PC-3 (cell line): ENCODE measurements at regions not wholly inside any gene's neighbourhood (a gene's known extent, or its start where the extent isn't known, plus 50 kb on each side); places are given as distances from the start of the nearest gene placed in this dataset.

Source experiments
- ATAC-seq: fragments of 200-7000 bp; cut with Tn5 transposase; 2 replicates; pipeline ENCODE4 v1.9.1; 2020; ENCODE audit warnings: mild to moderate bottlenecking, moderate library complexity
- BruUV-seq: library from RNA; stranded (reverse); fragments of 400-500 nt; replicated peaks from 2 replicates; lab custom pipeline; 2021; lab: Mats Ljungman, UMichigan
- CTCF ChIA-PET: fragments of 300-600 bp; sonication (Branson Sonifier 250); formaldehyde crosslinking; loops from one replicate; lab custom pipeline; 2022; ENCODE audit warnings: antibody characterized with exemption; lab: Charles Lee
- POLR2A ChIA-PET: fragments of 300-600 bp; sonication (Branson Sonifier 250); formaldehyde crosslinking; loops from one replicate; lab custom pipeline; 2022; ENCODE audit warnings: antibody characterized with exemption; ENCODE audit not compliant: unreplicated experiment; lab: Charles Lee
- DNase-seq: peaks from one replicate; pipeline ENCODE4 v3.0.0-alpha.2; 2015
- H2AFZ ChIP-seq: fragments of 300-600 bp; sonication (generic); 2 replicates; pipeline ENCODE4 v1.6.0; 2016; ENCODE audit warnings: antibody characterized with exemption, low read length
- H3F3A ChIP-seq: fragments of 300-600 bp; sonication (generic); one replicate; pipeline ENCODE4 v1.6.0; 2017; ENCODE audit warnings: antibody characterized with exemption, low read length, control low read depth, mild to moderate bottlenecking; ENCODE audit not compliant: unreplicated experiment
- H3K27ac ChIP-seq: fragments of 300-600 bp; sonication (generic); 2 replicates; pipeline ENCODE4 v1.5.1; 2016; ENCODE audit warnings: mild to moderate bottlenecking, low read length
- H3K27me3 ChIP-seq: fragments of 300-600 bp; sonication (generic); 2 replicates; pipeline ENCODE4 v1.6.1; 2016; ENCODE audit warnings: low read length, mixed read lengths
- H3K36me3 ChIP-seq: fragments of 300-600 bp; sonication (generic); 2 replicates; pipeline ENCODE4 v1.6.1; 2016; ENCODE audit warnings: low read depth, mixed run types, low read length, mixed read lengths
- H3K4me1 ChIP-seq: fragments of 300-600 bp; sonication (generic); 2 replicates; pipeline ENCODE4 v1.5.1; 2016; ENCODE audit warnings: low read length; ENCODE audit not compliant: insufficient read depth
- H3K4me2 ChIP-seq: fragments of 300-600 bp; sonication (generic); 2 replicates; pipeline ENCODE4 v1.6.0; 2016; ENCODE audit warnings: low read length
- H3K4me3 ChIP-seq: fragments of 300-600 bp; sonication (generic); 2 replicates; pipeline ENCODE4 v1.5.1; 2016; ENCODE audit warnings: mild to moderate bottlenecking, low read length, mixed read lengths
- H3K79me2 ChIP-seq: fragments of 300-600 bp; sonication (generic); 2 replicates; pipeline ENCODE4 v1.6.1; 2017; ENCODE audit warnings: low read length, mixed read lengths
- H3K9ac ChIP-seq: fragments of 300-600 bp; sonication (generic); 2 replicates; pipeline ENCODE4 v1.6.0; 2016; ENCODE audit warnings: mild to moderate bottlenecking, low read length
- H3K9me2 ChIP-seq: fragments of 300-600 bp; sonication (generic); replicated peaks from 2 replicates; pipeline ENCODE4 v1.6.1; 2016; ENCODE audit warnings: mixed run types, low read length, mixed read lengths
- H3K9me3 ChIP-seq: fragments of 300-600 bp; sonication (generic); 2 replicates; pipeline ENCODE4 v1.6.1; 2016; ENCODE audit warnings: low read length, mixed read lengths
- H4K20me1 ChIP-seq: fragments of 300-600 bp; sonication (generic); 2 replicates; pipeline ENCODE4 v1.6.1; 2016; ENCODE audit warnings: low read length, mixed read lengths
- EZH2 ChIP-seq: fragments of 300-600 bp; sonication (generic); IDR thresholded peaks from one replicate; pipeline ENCODE4 v1.6.1; 2017; ENCODE audit warnings: antibody characterized with exemption, mild to moderate bottlenecking, low read length; ENCODE audit not compliant: unreplicated experiment
- EZH2phosphoT487 ChIP-seq: fragments of 300-600 bp; sonication (generic); IDR thresholded peaks from 2 replicates; pipeline ENCODE4 v1.6.1; 2018; ENCODE audit warnings: mild to moderate bottlenecking, antibody characterized with exemption, low read length, borderline replicate concordance
- intact Hi-C: fragments of 100-400 bp; cut with micrococcal nuclease; formaldehyde crosslinking; loops from 2 replicates; pipeline ENCODE4 v1.9.0; 2023
- TF ChIP-seq, protein P1 (sequence below): fragments of 300-600 bp; sonication (generic); conservative IDR thresholded peaks from 2 replicates; pipeline ENCODE4 v1.5.1; 2017; ENCODE audit warnings: antibody characterized with exemption, low read depth, mild to moderate bottlenecking, low read length

DNA sequence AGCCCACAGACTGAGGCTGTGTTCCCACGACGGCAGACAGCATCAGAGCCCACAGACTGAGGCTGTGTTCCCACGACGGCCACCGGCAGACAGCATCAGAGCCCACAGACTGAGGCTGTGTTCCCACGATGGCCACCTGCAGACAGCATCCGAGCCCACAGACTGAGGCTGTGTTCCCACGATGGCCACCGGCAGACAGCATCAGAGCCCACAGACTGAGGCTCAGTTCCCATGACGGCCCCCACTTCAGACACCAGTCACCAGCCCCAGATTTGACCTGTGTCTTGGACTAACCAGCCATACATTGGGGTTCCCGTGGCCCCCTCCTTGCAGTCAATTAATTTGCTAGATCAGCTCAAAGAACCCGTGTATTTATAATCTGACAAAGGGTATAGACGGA is 57.8 kb upstream of the SNTG2 start:
- Histone ChIP-seq H3K9me2 (no peaks in the 10 kb centered on the region), H3F3A (no peaks in the 10 kb centered on the region), H4K20me1 (no peaks in the 10 kb centered on the region), H3K36me3 (no peaks in the 10 kb centered on the region), H3K4me2 (no peak overlapping the region), H3K4me1 (no peaks in the 10 kb centered on the region), H3K79me2 (no peaks in the 10 kb centered on the region), H2AFZ (no peak overlapping the region), H3K27ac (no peak overlapping the region), H3K9me3 (no peaks in the 10 kb centered on the region), H3K27me3 (peaks cover 44% of the 10 kb centered on the region), H3K4me3 (no peak overlapping the region), H3K9ac (no peak overlapping the region)
- ChIA-PET CTCF (no interaction called here), POLR2A (no interaction called here)
- TF ChIP-seq EZH2: no peak
- TF ChIP-seq EZH2phosphoT487: no peak
- TF ChIP-seq, protein P1, sequence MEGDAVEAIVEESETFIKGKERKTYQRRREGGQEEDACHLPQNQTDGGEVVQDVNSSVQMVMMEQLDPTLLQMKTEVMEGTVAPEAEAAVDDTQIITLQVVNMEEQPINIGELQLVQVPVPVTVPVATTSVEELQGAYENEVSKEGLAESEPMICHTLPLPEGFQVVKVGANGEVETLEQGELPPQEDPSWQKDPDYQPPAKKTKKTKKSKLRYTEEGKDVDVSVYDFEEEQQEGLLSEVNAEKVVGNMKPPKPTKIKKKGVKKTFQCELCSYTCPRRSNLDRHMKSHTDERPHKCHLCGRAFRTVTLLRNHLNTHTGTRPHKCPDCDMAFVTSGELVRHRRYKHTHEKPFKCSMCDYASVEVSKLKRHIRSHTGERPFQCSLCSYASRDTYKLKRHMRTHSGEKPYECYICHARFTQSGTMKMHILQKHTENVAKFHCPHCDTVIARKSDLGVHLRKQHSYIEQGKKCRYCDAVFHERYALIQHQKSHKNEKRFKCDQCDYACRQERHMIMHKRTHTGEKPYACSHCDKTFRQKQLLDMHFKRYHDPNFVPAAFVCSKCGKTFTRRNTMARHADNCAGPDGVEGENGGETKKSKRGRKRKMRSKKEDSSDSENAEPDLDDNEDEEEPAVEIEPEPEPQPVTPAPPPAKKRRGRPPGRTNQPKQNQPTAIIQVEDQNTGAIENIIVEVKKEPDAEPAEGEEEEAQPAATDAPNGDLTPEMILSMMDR: no peak
- intact Hi-C loops: no loop called here
- no peak for ATAC-seq
- DNase-seq: no peak
- BruUV-seq: no TSS peak

DNA sequence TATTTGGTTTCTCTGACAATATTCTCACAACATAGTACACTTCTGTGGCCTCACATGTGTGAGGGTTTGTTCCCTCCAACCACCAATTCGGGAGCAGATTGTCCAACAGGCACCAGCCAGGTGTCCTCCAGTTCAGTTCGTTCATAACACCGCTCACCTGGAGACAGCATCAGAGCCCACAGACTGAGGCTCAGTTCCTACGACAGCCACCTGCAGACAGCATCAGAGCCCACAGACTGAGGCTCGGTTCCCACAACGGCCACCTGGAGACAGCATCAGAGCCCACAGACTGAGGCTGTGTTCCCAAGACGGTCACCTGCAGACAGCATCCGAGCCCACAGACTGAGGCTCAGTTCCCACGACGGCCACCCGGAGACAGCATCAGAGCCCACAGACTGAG is 58.2 kb upstream of the SNTG2 start:
- POLR2A ChIA-PET: no interaction called here
- H3K36me3 ChIP-seq: no peaks in the 10 kb centered on the region

DNA sequence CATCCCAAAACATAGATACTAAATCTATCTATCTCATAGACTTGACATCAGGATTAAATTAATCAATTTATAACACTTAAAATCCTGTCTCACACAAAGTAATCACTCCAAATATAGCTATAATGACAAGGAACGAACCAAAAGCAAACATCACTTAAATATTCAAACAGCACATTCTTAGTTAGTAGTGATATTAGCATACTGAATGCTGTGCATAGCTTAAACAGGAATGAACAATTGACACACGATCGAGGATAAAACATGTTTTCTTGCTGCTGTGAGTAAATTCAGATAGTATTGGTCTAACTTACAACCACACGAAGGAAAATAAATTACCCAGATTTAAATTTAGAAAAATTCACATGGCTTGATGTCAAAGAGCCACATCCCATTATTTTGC is 58.9 kb upstream of the SNTG2 start:
- H3K9me3 ChIP-seq: no peaks in the 10 kb centered on the region
- H3F3A ChIP-seq: no peaks in the 10 kb centered on the region
- H3K79me2 ChIP-seq: no peaks in the 10 kb centered on the region
- no peaks in the 10 kb centered on the region for H3K9me2 ChIP-seq
- H3K4me2 ChIP-seq: no peak overlapping the region
- no peaks in the 10 kb centered on the region for H4K20me1 ChIP-seq
- no peak overlapping the region for H3K9ac ChIP-seq
- ATAC-seq (no peak), DNase-seq (no peak)
- intact Hi-C loops: no loop called here
- H3K4me3 ChIP-seq: no peak overlapping the region
- no TSS peak for BruUV-seq
- no peaks in the 10 kb centered on the region for H3K36me3 ChIP-seq
- H3K27me3 ChIP-seq: peaks cover 56% of the 10 kb centered on the region
- H2AFZ ChIP-seq: no peak overlapping the region
- H3K27ac ChIP-seq: no peak overlapping the region
- ChIA-PET CTCF (no interaction called here), POLR2A (no interaction called here)
- TF ChIP-seq, protein P1: no peak
- TF ChIP-seq EZH2phosphoT487 (no peak), EZH2 (no peak)
- no peaks in the 10 kb centered on the region for H3K4me1 ChIP-seq

More for the DNA sequence above, 58.2 kb upstream of the SNTG2 start:
- H3F3A ChIP-seq: no peaks in the 10 kb centered on the region
- no peaks in the 10 kb centered on the region for H3K79me2 ChIP-seq
- no peak overlapping the region for H3K27ac ChIP-seq
- no peaks in the 10 kb centered on the region for H4K20me1 ChIP-seq
- DNase-seq (no peak), ATAC-seq (no peak)
- TF ChIP-seq EZH2: no peak
- TF ChIP-seq EZH2phosphoT487: no peak
- TF ChIP-seq, protein P1: no peak
- CTCF ChIA-PET: no interaction called here
- H3K27me3 ChIP-seq: peaks cover 49% of the 10 kb centered on the region
- no peaks in the 10 kb centered on the region for H3K9me2 ChIP-seq
- no peak overlapping the region for H3K4me3 ChIP-seq
- H3K4me1 ChIP-seq: no peaks in the 10 kb centered on the region
- H2AFZ ChIP-seq: no peak overlapping the region
- BruUV-seq: no TSS peak
- no peak overlapping the region for H3K4me2 ChIP-seq
- no peak overlapping the region for H3K9ac ChIP-seq
- intact Hi-C loops: no loop called here
- no peaks in the 10 kb centered on the region for H3K9me3 ChIP-seq
